HG02970 (cell line): ENCODE measurements at regions not wholly inside any gene's neighbourhood (a gene's known extent, or its start where the extent isn't known, plus 50 kb on each side); places are given as distances from the start of the nearest gene placed in this dataset.
"Not testable (repeated sequence)": the region's sequence is repeated elsewhere in the genome, so short reads cannot be mapped to it uniquely, and the experiment has no call there.

ENCODE experiments used
- ATAC-seq: cut with Tn5 transposase; IDR thresholded peaks from one replicate; pipeline ENCODE4 v1.9.1; 2021; ENCODE audit warnings: mild to moderate bottlenecking, moderate library complexity, moderate number of reproducible peaks; ENCODE audit not compliant: unreplicated experiment, low FRiP score

GRCh38 chr13:22963384-22964053, 217.3 kb upstream of the SGCG start:
- ATAC-seq: not testable (repeated sequence)

GRCh38 chr13:22964245-22964966, 216.4 kb upstream of the SGCG start:
- no peak for ATAC-seq

DNA sequence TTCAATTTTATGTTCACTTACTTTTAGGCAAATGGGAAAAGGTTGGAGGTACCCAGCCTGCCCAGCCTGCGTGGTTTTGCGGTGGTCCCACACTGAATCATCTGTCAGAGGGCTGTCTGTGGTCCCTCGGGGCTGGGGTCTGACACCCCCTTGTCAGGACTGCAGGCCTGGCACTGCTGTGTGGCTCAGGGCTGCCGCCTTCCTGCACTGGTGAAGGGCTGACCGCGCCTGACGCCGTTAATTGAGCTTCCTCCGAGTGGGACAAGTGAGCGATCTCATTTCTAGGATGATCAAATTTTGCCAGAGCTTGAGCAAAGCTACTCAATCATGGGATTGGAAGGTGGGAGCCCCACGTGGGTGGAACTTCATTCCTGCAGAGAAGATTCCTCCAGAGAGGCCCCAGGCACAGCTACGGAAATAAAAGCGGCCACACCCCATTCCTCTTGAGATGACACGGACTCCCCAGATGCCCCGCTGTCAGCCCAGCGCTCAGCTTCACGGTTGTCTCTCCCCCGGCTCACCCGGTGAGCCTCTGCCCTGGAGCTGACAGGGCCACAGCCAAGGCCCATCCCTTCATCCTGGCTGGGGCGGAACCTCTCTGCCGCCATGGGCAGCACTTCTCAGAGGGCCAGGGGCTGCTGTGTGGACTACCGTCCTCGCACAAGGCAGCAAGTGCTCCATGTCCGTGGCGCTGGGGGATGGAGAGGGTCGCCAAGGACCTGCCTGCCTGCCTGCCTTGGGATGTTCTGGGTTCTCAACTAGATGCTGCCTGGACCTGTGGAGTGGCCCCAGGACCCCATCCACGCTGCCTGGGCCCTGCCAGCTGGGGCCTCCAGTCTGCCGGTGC, 215.5 kb upstream of the SGCG start:
- not testable (repeated sequence) for ATAC-seq

DNA sequence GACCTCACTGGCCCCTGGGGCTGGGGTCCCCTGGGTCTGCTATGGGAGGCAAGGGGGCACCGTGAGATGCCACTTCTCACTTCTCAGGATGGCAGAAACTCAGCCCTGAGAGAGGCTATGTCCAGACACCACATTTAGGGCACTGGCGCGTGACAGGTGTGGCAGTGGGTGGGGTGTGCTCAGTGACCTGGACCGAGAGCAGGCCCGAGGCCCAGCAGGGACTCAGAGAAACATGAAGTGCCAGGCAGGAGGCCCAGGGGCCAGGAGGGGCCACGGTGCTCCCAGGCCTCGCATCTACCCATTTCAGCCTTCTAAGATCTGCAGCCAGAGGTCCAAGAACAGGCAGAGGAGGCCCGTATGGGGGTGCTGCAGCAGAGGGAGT, 214.9 kb upstream of the SGCG start:
- ATAC-seq: not testable (repeated sequence)

GRCh38 chr13:22966753-22967152, 214.0 kb upstream of the SGCG start:
- ATAC-seq: not testable (repeated sequence)

DNA sequence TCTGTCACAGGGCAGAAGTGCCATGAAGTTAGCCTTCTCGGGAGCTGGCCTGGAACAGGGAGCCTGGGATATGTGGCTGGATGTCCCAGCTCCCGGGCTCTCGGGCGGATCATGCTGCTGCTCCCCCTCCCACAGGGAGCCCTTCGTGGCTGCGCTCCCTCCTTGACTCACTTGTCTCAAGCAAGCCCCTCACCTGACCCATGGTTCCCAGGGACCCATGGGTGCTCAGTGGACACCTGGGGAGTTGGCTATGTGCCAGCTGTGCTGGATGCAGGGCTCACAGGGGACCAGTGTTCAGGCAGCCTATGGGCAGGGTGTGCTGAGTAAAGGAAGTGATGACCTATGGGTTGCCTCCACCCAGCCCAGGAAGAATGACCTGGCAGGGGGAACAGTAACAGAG, 213.1 kb upstream of the SGCG start:
- no peak for ATAC-seq

DNA sequence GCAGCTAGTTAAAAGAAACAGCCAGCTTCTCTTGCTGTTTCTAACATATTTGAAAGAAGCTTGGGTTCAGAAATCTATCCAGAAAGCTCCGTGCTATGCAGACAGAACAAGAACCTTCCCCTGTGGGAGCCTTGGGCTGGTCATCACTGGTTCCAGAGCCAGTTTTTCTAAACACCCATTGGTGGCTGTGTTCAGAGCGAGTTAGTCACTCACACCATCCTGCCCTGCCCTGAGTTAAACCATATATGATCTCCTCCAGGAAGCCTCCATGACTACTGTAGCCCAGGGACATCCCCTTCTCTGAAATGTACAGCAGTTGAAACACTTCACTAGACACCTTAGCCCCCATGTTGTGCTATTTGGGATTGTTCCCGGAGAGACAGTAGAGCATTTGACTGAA, 200.8 kb upstream of the SGCG start:
- ATAC-seq: no peak

DNA sequence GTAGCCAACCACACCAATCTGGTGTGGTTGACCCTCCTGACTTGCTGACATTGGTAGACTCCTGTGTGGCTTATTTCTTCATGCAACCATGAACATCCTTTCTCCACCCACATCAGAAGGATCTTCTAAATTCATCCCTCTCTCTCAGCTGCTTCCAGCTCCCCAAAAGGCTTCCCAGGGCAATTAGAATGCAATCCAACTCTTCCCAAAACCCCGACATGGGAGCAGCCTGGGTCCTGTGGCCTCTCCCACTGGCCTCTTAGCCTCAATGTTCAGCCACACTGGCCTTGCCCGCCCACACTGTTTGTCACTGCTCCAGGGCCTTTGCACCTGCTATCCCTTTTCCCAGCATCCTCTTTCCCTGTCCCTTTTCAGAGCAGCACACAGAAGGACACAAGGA, 199.8 kb upstream of the SGCG start:
- ATAC-seq: no peak

GRCh38 chr13:22993148-22993547, 187.6 kb upstream of the SGCG start:
- no peak for ATAC-seq

GRCh38 chr13:23003446-23003845, 177.3 kb upstream of the SGCG start:
- ATAC-seq: no peak

DNA sequence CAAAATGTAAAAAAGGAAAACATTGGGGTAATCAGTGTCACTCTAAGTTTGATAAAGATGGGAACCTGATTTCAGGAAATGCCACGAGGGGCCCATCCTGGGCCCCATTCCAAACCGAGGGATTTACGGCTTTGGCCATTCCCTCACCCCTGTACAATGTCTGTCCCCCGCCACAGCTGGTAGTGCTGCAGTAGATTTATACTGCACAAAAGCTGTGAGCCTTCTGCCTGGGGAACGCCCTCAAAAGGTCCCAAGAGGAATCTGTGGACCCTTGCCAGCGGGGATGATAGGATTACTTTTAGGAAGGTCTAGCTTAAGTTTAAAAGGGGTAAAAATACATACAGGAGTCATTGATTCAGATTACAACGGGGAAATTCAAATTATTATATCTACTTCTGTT, 173.4 kb upstream of the SGCG start:
- no peak for ATAC-seq

- ATAC-seq: no peak
Measured at GRCh38 chr13:23018143-23018542, 162.6 kb upstream of the SGCG start.

DNA sequence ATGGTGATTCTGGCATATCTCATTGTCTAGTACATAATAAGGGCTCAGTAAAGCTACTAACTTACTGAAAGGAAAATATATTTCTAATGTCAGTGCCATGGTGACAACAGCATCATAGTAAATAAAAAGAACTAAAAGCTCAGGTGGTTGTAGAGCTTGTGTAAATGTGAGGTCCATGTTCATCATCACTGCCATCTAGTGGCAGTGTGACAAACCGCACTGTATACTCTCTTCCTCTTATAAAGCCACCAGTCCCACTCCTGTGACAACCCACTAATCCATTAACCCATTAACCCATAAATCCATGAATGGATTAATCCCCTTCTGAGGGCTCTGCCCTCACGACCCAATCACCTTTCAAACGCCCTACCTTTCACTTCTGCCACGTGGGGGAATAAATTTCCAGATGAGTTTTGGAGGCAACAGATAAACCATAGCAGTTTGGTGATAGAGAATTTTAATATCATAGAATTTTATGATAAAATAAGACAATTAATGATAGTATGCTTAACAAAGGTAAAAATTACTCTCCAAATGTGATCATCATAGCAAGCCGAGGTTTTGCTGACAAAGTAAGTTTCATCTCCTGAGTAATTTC, 160.4 kb upstream of the SGCG start:
- peak; percentile 87 for ATAC-seq

DNA sequence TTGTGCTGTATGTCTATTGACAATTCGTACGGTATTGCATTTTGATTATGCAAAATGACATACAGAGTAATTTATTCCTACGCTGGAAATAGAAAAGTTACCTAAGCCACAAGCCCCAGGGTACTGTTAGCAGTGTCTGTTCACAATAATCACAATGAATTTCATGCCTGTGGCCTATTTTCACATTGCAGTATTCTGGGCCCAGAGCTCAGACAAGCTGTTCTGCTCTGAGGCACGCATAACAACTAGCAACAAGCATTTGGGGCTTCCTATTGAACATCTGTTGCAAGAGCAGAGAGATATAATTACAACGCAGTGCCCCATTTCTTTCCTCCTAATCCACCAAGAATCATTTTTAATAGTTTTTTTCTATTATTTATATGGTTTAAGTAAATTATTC, 158.9 kb upstream of the SGCG start:
- ATAC-seq: no peak

DNA sequence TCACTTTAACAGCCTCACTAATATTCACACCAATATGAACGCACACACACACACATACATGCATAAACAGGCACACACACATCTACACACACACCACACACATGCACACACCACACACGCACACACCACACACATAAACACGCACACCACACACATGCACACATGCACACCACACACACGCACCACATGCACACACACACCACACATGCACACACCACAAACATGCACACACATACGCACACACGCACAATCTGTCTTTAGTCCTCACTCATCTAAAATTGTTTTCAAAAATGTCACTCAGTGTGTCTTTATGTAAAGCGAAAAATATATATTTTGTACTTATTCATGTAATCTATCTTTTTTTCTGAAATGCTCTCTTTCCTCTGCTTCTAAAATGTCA, 158.1 kb upstream of the SGCG start:
- ATAC-seq: no peak

- ATAC-seq: no peak
Measured at GRCh38 chr13:23025864-23026608, 154.7 kb upstream of the SGCG start.

DNA sequence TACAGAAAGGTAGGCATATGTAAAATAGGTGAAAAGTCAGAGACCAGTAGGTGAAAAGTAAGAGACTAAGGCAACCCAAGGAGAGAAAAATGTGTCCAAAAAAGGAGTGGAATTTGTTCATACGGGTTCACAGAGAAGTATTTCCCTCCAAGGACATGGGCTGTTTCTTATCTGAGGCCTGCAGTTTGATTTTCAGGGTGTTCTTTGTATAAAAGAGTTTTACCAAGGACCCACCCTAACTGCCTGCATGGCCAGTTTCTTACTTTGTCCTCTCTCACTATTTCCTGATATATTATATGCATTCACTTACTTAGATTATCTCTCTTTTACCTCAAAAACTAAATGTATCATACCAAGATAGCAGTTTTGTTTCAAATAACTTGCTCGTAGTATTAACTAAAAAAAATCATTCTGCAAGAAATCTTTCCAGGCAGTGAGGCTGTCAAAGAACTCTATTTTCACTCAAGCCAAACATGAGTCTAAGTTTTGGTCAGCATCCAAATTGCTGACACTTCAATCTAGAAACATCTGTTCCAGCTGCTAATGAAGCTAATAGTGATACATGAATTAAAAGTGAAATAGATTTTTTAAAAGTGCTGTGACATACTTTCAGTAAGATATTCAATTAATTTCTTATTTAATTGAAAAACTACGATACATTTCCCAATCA, 141.4 kb upstream of the SGCG start:
- no peak for ATAC-seq

- no peak for ATAC-seq
Measured at GRCh38 chr13:23042181-23042580, 138.6 kb upstream of the SGCG start.

- no peak for ATAC-seq
Measured at GRCh38 chr13:23044906-23045305, 135.9 kb upstream of the SGCG start.

DNA sequence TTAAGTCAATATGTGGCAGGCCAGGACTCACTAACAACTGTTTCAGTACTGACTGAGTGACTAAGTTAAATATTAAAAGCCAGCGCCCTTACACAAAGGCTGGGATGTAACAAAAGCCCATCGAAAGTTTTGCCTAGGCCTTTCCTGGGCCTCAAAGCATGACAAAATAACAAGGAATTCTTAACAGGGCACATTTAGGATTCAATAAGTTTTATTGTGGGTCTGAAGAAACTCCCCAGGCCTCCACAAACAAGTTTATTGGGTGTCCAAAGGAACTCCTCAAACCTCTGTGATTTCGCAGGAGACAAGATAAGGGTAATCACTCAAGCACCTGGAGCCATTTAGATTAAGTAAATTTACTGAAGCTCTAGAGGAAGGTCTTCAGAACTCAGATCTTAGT, 130.7 kb upstream of the SGCG start:
- no peak for ATAC-seq
